ENCODE measurements at regions not wholly inside any gene's neighbourhood (a gene's known extent, or its start where the extent isn't known, plus 50 kb on each side); places are given as distances from the start of the nearest gene placed in this dataset.
"Not testable (repeated sequence)": the region's sequence is repeated elsewhere in the genome, so short reads cannot be mapped to it uniquely, and the experiment has no call there.

DNA sequence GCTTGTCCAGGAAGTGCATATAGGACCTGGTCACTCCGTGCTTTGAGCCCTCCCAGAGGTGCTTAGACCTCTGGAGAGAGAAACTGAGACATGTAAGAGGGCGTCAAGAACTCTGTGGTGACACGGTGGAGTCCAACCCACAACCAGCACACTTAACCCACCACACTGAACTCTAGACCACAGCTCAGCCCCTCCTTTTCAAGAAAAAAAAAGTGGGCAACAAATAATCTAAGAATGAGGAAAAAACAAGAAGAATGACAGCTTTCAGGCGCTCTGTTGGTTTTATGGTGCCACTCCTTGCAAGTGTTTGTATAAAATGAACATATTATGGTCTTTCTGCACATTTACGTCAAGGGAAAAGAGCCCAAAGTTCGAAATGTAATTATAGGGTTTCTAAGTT lies 50.2 kb upstream of the SNAPC3 start:
- DNase-seq: no peak

DNA sequence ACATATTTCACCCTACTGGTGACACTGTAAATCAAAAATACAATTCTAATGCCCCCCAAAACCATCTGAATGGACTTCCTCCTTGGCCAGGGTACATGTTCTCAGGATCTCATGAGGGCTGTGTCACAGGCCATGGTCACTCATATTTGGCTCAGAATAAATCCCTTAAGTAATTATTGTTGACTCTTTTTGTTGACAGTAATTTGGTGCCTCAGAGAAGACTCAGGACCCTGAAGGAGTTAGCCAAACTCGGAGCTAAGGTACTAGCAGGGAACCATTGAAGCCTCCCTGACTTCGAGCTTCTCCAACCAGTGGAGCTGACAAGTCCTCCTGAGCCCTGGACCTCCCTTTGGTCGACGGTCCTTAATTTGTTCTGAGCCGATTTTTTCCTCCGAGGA lies 51.2 kb upstream of the SNAPC3 start:
- no peak for DNase-seq

DNA sequence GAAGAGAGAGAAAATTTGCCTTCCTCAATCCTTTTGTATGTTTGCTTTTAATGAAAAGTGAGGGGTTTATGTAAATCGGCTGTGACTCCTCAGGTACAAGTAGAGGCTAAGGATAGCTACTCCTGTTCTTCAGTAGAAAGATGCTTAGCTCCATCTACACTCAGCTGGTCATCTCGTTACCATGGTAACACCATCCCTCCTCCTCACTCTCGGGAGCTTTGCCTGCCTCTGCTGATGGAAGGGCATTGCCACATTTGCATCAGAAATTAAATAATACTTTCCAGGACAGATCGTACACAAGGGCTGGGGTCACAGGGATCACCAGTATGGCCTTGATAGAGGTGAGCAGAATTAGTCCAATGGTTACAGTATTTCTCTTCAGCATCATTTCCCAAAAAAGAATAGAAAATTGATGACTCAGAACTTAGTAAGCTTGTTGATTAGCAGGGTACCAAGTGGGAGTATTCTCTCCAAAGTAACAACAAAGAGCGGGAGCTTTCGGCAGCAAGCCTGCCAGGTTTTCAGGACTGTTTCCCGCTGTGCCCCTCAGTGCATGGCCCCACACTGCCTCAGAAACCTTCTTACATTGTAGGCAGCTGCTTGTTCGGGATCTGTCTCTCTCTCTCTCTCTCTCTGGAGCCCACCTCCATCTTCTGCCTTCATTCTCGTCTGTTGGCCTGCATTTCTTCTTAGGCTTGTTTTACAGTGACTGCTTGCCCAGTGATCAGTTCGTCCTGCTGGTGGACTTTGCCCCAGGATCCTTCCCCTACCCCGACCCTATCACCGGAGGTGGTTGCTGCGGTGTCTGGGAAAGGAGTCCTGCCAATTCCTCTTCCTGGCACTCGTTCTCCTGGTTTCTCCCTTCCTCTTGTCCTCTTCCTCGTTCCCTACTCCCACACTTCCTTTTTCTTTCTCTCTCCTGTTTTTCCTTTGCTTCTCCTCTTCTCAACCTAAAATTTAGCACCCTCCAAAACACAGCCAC lies 51.9 kb upstream of the SNAPC3 start:
- DNase-seq: no peak

DNA sequence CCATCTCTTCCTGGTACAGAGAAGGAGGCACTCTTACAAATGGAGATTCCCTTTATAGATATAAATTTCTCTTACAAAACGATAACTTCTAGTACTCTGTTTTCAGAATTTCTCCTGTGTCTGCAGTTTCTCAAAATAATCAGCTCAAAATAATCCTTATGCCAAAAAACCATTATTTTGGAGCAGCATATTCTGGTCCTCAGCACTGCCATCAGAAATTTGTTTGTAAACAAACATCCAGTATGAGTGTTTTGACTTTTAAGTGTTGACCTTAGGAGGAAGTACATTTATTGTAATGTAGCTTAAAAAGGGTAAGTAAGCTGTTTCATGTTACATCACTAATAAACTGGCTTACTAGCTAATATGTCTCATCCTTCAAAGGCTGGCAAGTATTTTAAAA lies 52.8 kb upstream of the SNAPC3 start:
- DNase-seq: no peak

DNA sequence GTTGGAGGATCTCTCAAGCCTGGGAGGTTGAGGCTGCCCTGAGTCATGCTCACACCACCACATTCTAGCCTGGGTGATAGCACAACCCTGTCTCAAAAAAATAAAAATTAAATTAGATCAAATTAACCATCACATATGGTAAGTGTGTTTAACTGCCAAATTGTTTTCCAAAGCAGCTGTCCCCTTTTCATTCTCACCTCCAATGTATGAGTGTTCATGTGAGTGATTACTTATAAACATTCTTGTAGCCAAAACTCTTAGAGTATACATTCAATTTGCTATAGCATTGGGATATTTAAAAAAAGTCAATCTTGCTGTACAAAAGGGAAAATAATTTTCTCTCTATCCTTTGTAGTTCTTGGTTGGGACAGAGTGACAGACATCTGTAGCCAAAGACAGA lies 53.4 kb upstream of the SNAPC3 start:
- DNase-seq: no peak

DNA sequence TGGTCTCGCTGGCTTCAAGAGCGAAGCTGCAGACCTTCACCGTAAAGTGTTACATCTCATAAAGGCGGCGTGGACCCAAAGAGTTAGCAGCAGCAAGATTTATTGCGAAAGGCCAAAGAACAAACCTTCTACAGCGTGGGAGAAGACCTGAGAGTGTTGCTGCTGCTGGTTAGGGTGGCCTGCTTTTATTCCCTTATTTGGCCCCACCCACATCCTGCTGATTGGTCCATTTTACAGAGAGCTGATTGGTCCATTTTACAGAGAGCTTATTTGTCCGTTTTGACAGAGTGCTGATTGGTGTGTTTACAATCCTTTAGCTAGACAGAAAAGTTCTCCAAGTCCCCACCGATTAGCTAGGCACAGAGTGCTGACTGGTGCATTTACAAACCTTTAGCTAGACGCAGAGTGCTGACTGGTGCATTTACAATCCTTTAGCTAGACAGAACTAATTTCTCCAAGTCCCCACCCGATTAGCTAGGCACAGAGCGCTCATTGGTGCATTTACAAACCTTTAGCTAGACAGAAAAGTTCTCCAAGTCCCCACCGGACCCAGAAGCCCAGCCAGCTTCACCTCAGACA lies 57.6 kb upstream of the SNAPC3 start:
- DNase-seq: not testable (repeated sequence)

DNA sequence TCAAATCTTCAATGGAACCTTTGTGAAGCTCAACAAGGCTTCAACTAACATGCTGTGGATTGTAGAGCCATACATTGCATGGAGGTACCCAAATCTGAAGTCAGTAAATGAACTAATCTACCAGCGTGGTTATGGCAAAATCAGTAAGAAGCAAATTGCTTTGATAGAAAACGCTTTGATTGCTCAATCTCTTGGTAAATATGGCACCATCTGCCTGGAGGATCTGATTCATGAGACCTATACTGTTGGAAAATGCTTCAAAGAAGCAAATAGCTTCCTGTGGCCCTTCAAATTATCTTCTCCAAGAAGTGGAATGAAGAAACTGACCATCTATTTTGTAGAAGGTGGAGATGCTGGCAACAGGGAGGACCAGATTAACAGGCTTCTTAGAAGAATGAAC lies 54.7 kb upstream of the TTC39B start:
- no peak for DNase-seq

DNA sequence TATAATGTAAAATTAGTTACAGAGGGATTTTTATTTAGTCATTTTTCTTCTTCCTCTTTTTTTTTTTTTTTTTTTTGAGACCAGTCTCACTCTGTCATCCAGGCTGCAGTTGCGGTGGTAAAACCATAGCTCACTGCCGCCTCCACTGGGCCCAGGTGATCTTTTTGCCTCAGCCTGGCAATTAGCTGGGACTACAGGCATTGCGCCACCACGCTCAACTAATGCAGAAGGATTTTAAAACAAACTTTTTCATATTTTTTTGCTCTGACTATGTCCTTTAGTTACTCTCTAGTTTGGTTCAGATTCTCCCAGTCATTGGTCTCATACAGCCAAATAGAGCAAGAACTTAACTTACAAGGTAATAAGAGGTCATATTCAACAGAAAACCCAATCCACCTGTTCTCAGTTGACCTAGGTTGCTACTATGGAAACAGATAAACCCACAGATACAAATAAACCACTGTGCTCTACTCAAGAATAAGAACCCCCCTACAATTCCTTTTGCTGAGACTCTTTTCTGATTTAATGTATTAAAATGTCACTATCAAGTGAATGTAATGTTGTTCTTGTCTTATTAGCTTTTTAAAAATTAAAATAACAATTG lies 50.1 kb upstream of the TTC39B start:
- DNase-seq: peak; percentile 38 to 44
